ENCODE measurements at regions not wholly inside any gene's neighbourhood (a gene's known extent, or its start where the extent isn't known, plus 50 kb on each side); places are given as distances from the start of the nearest gene placed in this dataset.
"Not testable (repeated sequence)": the region's sequence is repeated elsewhere in the genome, so short reads cannot be mapped to it uniquely, and the experiment has no call there.

DNA sequence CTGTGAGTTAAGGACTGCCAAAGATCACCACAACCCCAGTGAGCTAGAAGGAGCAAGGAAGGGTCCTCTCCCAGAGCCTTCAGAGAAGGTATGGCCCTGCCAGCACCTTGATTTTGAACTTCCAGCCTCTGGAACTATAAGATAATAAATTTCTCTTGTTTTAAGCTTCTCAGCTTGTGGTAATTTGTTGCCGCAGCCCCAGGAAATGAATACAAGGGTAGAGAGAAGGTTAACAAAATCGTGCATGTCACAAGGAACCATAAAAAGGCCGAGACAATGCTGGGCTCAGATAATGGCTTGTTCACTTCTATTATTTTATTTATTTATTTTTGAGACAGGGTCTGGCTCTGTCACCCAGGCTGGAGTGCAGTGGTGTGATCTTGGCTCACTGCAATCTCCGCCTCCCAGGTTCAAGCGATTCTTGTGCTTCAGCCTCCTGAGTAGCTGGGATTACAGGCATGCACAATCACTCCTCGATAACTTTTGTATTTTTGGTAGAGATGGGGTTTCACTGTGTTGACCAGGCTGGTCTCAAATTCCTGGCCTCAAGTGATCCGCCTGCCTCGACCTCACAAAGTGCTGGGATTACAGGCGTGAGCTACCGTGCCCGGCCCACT is 71.5 kb downstream of the WSB1 start:
- DNase-seq (ENCODE audit: low read depth), result not testable (repeated sequence)

DNA sequence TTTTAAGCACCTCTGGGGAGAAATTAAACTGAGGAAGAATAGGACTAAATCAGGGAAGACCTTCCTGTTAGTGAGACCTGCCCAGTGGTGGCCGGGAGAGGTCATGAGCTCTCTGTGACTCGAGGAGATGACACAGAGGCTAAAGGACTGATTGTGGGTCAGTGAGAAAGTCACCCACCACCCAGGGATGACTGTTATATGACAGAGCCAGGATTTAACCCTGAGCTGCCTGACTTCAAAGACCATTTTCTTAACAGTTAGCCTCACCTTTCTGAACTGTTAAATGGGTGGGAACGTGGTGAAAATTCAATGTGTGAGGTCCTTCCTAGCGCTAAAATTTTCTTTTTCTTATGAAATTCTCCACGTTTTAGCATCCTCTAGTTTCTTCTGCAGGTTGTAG is 72.5 kb downstream of the WSB1 start:
- no peak for DNase-seq (ENCODE audit: low read depth)

DNA sequence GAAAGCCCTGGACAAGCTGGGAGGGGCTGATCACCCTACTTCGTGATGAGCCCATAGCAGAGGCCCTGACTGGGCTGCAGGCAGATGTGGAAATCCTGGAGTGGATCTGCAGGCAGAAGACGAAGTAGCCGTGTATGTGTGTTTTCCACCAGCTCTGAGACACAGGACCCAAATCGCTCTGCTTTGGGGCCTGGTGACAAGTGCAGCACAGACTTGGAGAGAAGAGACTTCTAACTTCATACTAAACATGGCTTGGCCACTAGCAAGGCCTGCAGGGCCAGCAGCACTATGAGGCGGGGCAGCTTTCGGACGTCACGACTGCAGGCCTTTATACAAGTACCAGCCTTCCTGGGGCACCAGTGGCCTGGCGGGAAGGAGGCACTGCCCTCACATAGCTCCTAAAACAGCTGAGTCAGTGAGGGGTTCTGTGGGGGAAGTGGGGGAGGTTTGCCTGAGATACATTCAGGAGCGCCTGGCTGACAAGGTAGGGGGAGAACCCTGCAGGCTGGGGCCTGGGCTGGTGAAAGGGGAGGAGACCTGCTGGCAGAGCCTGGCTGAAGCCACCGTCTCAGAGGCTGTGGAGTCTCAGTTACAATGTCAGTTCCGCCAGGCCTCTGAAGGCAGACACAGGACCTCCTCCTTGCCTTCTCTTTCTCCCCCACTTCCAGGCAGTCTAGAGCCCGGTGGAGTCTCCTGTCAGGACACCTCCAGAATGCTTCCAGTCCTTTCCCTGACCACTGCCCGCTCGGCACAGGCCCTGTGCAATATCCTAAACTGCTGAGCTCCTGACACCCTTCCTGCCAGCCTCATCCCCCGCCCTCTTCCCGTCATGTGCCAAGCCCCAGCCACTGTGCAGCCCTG is 73.4 kb downstream of the WSB1 start:
- no peak for DNase-seq (ENCODE audit: low read depth)

DNA sequence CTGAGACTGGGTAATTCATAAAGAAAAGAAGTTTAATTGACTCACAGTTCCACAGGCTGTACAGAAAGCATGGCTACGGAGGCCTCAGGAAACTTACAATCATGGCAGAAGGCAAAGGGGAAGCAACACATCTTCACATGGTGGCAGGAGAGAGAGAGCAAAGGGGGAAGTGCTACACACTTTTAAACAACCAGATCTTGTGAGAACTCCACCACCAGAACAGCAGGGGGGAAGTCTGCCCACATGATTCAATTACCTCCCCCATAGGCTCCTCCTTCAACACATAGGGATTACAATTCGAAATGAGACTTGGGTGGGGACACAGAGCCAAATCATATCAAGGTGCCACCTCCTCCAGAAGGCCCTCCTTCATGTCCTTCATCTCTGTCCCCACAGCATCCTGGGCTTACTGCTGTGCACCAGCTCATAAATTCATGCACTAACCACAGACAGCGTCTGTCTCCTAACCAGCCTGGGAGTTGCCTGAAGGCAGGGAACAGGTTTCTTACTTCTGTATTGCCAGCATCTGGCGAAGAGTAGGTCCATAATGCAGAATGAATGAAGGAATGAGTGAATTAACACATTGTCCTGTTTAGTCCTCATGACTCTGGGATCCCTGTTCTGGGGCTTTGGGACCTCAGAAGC is 74.4 kb downstream of the WSB1 start:
- no peak for DNase-seq (ENCODE audit: low read depth)

DNA sequence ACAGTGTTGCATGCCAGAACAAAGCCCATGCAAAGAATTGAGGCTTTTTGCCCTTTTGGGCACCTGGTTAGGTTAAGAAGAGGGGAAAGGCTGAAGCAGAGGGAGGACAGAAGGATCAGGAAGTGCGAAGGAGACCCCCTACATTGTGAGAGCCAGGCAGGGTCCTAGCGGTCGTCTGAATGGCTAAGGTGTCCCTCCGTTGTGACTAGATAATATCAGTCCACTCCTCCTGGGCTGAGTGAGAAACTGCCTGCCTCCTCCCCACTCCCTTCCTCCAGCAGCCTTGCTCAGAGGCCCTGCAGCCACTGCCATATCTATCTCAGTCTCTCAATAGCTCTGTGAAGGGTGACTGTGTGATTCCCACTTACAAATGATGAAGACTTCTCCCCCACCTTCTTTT is 75.1 kb downstream of the WSB1 start:
- no peak for DNase-seq (ENCODE audit: low read depth)

DNA sequence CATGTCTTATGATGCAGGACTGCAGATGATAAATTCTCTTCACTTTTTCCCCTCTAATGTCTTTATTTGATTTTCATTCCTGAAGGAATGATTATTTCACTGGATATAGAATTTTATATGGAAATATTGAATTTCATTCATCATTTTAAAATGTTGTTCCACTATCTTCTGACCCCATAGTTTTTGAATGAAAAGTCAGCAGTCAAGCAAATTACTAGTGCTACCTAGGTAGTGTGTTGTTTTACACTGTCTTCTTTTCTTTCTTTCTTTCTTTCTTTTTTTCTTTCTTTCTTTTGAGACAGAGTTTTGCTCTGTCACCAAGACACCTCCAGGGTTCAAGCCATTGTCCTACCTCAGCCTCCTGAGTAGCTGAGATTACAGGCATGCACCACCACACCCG is 76.9 kb downstream of the WSB1 start:
- DNase-seq (ENCODE audit: low read depth), result no peak

DNA sequence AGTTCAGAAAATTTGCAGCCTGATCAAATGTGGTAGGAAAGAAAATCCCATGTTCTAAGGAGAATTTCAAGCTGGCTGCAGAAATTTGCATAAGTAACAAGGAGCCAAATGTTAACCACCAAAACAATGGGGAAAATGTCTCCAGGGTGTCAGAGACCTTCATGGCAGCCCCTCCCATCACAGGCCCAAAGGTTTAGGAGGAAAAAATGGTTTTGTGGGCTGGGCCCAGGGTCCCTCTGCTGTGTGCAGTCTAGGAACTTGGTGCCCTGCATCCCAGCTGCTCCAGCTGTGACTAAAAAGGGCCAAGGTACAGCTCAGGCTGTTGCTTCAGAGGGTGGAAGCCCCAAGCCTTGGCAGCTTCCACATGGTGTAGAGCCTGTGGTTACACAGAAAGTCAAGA is 79.8 kb downstream of the WSB1 start:
- not testable (repeated sequence) for DNase-seq (ENCODE audit: low read depth)

DNA sequence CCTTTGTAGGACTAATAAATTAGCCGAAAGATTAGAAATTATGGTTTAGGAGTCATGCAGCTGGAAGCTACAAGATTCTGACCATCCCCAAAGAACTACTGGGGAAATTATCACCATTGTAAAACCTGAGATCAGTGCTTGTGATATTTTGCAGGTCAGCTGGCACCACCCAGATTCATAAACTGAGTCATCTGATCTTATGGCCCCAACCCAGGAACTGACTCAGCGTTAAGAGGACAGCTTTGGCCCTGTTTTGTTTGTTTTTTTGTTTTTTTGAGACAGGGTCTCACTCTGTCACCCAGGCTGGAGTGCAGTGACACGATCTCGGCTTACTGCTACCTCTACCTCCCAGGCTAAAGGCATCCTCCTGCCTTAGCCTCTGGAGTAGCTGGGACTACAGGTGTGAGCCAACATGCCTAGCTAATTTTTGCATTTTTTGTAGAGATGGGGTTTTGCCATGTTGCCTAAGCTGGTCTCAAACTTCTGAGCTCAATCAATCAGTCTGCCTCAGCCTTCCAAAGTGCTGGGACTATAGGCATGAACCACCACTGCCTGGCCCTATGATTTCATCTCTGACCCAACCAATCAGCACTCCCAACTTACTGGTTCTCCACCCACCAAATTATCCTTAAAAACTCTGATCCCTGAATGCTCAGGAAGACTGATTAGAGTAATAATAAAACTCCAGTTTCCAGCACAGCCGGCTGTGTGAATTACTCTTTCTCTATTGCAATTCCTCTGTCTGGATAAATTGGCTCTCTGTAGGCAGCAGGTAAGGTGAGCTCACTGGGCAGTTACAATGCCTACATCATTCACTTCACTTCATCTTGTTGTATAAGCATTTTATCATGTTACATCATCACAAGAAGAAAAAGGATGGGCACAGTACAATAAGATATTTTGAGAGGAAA is 79.4 kb upstream of the KSR1 start:
- no peak for DNase-seq (ENCODE audit: low read depth)

DNA sequence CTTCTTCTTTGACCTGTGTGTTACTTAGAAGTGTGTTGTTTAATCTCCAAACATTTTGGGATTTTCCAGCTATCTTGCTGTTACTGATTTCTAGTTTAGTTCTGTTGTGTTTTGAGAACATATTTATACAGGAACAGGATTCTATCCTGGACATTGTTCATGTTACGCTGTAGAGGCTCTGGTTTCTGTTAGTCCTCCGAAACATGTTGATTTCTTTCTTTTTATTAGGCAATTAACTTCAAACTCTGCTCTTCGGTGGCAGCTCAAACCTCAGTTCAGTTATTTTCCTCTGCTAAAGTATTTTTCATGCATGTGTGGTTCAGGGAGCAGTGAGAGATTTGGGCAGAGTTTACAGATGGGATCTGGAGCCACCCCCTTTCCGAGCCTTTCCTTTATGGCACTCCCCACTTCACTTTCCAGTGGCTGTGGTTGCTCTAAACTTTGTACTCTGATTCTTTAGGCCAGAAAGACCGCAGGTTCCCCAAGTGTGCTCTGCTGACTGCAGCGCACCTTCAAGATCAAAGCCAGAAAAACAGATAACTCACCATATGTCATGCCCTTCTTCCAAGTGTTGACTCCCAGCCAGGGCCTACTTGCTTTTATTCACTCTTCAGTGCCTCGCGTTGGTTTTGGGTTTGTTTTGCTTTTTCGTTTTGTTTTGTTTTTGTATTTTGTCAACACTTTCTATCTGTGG is 77.6 kb upstream of the KSR1 start:
- DNase-seq (ENCODE audit: low read depth), result no peak

DNA sequence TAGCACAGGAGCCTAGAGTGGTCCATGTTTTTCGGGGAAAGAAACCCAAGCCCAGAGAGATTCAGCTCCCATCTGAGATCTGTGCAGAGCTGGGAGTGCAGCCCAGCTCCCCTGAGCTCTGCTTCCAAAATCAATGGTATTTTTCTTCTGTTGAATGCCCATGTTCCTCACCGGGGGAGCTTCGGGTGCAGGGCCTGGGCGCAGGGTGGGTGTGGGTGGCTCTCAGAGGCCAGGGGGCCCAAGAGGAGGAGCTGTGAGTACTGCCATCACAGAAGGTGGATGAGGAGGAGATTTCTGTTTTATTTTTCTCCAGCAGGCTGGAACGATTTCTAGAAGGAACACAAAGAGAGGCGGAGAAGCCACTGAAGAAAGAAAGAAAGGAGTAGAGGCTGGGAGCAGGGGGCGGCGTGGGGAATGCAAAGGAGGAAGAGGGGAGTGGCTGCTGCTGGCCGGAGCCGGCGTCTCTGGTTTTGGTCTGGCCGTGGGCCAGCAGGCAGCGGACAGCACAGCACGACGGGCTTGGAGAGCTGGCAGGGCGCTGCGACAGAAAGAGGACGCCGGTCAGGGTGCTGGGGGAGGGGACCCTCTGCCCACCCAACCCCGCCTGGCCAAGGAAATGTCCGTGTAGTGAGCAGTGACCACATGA is 76.2 kb upstream of the KSR1 start:
- no peak for DNase-seq (ENCODE audit: low read depth)

DNA sequence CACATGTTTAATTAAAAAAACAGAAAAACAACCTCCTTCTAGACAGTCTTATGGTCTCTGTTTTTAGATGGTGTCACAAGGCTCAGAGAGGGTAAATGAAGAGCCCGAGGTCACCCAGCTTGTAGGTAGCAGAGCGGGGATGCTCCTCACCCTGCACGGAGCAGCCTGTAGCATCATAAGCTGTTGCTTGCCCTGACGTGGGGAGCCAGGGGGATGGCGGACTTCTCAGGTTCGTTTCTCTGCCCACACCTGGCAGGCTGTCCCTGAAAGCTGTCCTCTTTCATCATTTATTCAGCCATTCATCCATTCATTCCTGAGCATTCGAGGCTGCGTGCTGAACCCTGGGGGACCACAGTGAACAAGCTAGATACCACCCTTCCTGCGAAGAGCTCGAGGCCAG is 75.7 kb upstream of the KSR1 start:
- DNase-seq (ENCODE audit: low read depth), result no peak

DNA sequence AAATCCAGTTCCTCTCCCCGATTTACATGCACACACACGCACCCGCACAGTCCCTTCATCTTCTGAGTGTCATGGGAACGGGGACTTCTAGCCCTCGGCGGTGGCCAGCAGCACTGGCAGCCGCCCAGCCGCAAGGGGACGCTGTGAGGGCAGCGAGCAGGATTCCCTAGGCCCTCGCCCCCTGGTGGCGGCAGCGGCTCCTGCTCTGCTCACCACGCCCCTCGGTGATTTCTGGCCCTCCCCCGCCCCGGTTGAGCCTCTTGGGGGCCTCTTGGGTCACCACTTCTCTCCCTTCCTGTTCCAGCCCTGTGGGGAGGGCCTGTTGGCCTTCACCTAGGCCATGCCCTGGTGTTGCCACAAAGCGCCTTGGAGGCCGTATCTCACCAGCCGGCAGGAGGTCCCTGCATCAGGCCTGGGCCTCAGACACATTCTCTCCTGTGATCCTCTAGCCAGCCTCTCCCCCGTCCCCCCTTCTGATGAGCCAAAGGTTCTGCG is 75.2 kb upstream of the KSR1 start:
- DNase-seq (ENCODE audit: low read depth), result peak; percentile 48

DNA sequence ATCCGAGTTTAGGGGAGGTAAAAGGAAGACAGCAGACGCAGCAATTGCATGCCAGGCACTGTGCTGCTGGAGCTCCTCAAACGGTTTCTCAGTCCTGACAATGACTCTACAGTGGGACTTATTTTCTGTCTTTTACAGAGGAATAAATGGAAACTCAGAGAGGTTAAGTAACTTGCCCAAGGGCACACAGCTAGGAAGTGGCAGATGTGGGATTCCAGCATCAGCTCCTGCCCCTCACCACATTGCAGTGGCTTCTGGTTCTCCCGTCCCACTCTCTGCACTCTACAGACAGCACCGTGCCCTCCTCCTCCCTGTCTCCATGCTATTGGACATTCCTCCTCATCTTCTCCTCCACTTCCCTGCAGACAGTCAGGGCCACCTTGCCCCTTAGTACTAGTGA is 74.2 kb upstream of the KSR1 start:
- DNase-seq (ENCODE audit: low read depth), result no peak

DNA sequence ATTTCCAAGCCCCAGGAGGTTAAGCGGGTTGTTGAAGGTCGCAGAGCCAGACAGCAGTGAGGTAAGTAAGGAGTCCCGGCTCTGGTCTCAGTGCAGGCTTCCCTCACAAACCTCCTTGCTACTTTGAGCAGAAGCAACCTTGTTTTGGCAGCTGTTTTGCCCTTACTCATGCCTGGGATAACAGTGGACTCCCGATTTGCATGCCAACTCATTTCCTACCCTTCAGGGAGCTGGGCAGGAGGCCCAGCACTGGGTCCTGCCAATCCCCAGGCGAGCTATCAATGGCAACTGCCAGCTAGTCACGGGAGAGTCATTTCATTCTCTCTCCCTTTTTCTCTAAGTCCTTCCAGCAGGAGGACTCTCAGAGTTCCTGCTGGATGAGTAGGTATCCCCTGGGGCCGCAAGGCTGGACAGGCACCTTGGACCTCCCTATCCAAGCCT is 72.0 kb upstream of the KSR1 start:
- no peak for DNase-seq (ENCODE audit: low read depth)

DNA sequence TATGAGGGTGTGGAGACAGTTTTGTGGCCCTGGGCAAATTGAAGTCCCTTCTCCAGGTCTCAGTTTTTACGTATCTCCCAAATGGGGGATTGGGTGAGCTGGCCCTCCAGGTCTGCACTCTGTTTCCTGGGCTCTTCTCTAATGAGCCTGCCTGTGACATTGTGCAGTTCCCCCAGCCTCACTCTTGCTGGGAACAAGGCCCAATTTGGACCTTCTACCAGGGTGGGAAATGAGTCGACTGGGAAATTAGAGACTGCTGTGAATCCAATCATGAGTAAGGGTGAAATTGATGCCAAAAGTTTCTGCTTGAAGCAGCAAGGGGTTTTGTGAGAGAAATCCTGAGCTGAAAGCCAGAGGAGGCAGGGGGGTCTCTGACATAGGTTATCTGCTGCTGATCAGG is 71.5 kb upstream of the KSR1 start:
- DNase-seq (ENCODE audit: low read depth), result no peak

DNA sequence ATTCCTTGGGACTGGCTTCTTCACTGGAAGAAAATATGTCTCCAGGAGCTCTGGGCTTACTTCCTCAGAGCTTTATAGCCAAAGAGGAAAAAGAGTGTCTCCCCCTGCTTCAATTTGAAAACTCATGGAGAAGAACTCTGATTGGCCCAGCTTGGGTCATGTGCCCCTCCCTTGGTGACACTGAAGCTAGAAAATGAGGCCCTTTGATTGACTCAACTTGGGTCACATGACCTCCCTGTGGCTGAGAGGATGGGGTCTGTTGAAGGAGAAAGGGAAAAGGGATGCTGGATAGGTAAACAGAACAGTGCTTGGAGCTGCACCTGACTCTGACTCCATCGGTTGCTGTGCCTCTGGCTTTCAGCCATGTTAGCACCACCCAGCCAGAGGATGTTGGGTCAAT is 70.6 kb upstream of the KSR1 start:
- DNase-seq (ENCODE audit: low read depth), result no peak

DNA sequence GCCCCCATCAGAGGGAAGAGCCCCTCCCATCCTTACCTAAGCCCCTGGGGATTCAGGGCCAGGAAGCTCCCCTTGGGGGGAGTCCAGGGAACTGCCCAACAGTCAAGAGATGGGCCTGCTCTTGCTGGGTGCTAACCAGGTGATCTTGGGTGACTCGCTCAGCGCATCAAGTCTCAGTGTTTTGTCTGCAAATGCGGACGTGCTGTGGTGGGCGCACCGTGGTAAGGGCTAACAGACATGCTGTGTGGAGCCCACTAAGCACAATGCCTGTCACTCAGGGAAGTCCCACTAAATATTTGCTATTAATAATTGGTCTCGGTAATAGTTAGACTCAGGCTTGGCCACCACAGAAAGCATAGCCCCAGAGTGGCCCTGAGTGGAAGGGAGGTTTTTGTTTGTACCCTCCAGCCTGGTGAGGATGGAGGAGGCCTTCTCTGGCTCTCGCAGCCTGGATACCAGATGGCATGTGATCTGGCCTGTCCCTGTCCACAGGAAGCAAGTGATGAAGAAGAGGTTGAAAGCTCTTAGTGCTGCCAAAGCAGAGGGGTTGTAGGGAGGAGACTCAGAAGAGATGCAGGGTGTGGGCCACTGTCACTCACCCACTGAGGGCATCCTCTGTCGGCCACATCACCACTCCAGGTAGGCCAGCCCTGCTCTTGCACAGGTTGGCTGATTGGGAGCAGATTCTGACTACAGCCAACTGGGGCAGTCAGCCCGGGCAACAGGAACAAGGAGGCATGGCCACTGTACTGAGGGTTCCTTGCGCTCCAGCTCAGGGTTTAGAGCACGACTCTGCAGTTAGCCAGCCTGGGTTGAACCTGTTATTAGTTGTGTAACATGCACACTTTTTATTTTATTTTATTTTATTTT is 69.8 kb upstream of the KSR1 start:
- DNase-seq (ENCODE audit: low read depth), result no peak

DNA sequence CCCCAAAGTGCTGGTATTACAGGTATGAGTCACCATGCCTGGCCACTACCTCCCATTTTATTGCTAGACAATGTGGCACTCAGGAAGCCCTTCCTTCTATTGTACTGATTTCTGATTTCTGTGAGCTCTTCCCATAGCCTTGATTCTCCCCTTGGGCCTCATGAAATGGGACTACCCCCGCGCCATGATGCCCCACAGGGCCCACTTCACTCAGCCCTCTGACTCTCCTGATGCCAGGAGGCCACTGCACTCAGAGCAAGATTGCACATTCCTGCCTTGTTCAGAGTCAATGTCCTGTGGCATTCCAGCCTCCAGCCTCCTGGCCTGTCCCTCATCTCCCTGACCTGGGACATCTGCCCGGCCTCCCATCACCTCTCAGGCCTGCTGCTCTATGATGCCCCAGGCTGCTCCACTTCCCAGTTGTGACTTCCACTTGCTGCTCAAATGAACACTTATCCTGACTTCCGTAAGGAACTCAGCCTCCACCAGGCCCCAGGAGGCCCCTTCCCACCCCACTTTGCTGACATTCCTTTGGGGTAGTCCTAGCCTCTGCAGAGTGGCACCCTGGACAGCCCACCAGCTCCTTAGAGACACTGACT is 66.6 kb upstream of the KSR1 start:
- DNase-seq (ENCODE audit: low read depth), result no peak

DNA sequence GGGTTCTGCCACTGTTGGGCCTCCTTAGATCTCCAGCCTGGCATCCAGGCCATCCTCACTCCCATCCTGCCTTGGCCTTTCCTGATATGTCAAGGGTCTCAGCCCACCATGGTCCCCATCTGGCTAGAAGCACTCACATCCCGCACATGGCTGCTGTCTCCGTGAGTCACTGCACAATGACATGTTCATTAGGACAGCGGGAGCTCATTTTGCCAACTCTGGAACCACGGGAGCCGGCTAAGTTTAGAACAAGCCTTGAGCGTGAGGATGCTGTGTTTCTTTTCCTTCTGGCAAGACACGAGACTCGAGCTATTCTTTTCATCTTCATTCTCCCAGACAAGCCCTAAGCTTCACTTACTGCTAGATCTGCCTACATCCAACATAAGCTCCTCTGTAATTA is 65.7 kb upstream of the KSR1 start:
- DNase-seq (ENCODE audit: low read depth), result no peak

DNA sequence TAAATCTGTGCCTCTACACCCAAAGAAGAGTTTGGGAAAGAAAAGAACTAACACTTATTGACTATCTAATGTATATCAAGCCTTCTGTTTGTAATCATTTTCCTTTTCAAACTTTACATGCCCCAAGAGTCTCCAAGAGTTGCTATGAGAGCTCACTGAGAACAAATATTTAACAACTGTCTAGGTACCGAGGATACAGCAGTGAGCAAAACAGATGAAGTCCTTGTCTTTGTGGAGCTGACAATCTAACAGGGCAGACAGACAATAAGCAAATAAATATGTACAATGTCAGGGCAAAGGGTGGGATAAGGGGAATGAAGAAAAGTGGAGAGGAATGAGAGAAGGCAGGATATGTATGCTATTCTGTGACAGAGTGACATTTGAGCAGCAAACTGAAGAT is 64.8 kb upstream of the KSR1 start:
- no peak for DNase-seq (ENCODE audit: low read depth)
